Left cardiac atrium (tissue), 4 donors: ENCODE measurements at regions not wholly inside any gene's neighbourhood (a gene's known extent, or its start where the extent isn't known, plus 50 kb on each side); places are given as distances from the start of the nearest gene placed in this dataset.

Experiments used
- ATAC-seq, 2 donors: fragments of 200-7000 bp; cut with Tn5 transposase; one replicate each; pipeline ENCODE4 v1.9.1; 2020; ENCODE audit warnings: mild to moderate bottlenecking in 2 of 2, moderate library complexity in 2 of 2
- DNase-seq: peaks from one replicate; pipeline ENCODE4 v3.0.0-alpha.2; 2020
- intact Hi-C, 2 donors: fragments of 100-400 bp; cut with DNase I; formaldehyde crosslinking; loops; one replicate each; pipeline versions ENCODE4 v1.14.1 to v1.15.1; 2022 to 2023
- donor health status: DM: no; HTN: yes; CAD: no.
- donor health status: DM: no; HTN: yes; CAD: no; lungs with severe emphysema.
- donor health status: DM: yes; HTN: yes; CAD: no.
- donor health status: Dilated cardiomyopathy.

DNA sequence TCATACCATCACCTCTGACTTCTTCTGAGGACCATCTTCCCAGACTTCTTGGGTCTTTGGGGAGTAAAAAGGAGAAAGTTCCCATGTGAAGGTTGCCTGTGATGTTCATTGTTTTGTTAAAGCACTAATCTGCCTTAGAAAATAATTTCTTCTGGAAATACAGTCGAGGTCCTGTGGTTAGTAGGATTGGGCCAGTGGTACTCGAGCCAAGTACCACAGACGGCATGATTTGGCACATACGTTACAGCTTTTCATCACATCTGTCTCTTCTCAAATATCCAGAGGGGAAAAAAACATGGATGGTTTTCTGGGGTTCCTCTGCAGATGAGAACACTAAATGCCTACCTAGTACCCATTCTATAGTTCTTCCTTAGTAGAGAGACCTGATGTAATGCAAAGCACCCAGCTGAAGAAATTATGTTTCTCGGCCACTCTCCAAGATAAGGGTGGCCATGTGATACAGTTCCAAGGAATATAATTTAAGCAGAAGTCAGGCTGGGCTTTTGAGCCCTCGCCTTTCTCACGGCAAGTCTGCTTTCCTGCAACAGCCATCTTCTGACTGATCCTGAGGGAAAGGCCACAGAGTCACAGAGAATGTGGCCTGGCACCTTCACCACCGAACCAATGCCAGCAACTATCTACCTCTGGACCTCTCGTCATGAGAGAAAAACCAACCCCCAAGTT lies 161.0 kb downstream of the RNF152 start:
- intact Hi-C loops: no loop called here
- DNase-seq: no peak
- ATAC-seq: peak; percentile 65 to 77

DNA sequence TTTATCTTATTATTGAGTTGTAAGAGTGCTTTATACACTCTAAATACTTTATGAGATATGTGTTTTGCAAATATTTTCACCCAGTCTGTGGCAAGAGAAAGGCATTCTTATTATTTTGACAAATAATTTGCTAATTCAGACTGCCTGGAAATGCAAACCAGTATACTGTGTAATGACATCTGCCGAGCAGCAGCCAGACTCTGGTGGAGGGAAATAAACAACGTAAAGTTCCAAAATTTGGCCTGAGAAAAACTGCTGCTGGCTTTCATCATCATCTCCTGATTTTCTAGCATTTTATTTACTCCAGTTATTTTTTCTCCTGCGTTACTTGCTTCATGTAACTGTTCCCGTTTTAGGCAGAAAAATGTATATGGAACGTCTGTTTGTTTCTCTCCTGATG lies 161.6 kb downstream of the RNF152 start:
- intact Hi-C loops: no loop called here
- ATAC-seq (peak; percentile 25), DNase-seq (no peak)

DNA sequence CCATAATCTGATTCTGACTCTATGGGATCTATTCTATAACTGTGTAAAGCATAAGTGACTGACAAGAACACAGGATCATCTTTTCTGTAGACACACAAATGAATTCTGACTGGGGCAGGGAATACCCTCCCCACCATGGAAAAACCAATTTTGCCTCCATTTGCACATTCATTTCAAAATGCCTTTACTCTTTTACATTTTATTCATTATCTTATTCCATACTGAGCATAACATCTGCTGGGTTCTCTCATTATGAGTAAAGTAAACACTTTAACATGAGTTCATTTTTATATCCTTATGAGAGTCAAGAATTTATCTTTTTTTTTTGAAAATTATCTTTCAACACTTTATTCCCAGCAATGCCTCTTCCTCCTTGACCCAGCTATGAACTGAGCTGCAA lies 163.5 kb downstream of the RNF152 start:
- intact Hi-C loops: loop anchor here in 1 of 2 donors (10.0 kb wide), 1 partner anchor 75 kb away; no protein-coding TSS in a partner anchor
- ATAC-seq: no peak
- DNase-seq: no peak

DNA sequence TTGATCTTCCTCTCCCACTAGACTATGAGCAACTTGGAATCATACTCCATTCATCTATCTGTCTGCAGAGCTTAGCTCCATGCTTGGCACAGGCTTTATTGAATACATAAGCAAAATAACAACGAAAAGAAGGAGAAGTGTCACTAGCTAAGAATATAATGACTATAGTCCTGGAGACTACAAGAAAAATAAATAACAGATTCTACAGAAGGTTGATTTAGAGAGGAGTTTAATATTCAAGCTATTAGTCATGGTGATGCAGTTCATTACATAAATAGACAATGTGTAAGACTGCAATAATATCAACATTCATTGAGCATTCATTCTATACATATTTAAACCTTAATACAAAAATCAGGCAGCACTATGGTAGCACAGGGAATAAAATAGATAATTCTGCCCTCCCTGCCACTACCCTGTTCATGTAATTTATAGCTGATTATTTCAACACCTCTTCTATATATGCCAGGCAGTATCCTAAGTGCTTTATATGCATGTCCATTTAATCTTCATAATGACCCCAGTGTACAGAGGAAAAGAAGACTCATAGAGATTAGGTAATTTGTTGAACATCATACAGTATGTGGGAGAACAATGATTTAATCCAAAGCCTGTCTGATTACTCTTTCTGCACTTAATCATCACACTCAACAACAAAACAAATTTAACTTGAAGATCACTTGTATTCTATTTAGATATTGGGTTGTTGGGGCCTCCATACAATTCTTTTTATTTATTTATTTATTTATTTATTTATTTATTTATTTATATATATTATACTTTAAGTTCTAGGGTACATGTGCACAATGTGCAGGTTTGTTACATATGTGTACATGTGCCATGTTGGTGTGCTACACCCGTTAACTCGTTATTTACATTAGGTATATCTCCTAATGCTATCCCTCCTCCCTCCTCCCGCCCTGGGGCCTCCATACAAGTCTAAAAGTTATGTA lies 165.3 kb downstream of the RNF152 start:
- no peak for ATAC-seq
- intact Hi-C loops: loop anchor here in 1 of 2 donors (10.0 kb wide), 1 partner anchor 73 kb away; no protein-coding TSS in a partner anchor

DNA sequence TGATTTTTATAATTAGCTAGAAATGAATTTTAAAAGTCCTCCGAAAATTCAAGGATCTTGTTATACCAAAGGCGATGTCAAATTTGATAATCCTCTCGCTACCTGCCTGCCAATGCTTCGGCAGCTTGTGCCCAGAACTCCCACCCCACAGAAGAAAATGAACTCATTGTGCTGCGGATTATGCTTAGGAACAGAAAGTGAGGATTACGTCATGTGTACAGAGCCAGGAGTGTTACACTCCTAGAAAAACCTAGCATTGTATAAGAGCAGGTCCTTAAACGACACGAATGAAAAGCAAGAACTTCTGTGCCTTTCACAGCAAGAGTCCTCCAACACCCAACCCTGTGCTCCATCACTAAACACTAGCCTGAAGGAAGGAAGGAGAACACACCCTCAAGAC lies 168.3 kb downstream of the RNF152 start:
- intact Hi-C loops: loop anchor here in 1 of 2 donors (10.0 kb wide), 1 partner anchor 70 kb away; no protein-coding TSS in a partner anchor
- no peak for ATAC-seq
- no peak for DNase-seq

More for the DNA sequence above, 165.3 kb downstream of the RNF152 start:
- DNase-seq: no peak

DNA sequence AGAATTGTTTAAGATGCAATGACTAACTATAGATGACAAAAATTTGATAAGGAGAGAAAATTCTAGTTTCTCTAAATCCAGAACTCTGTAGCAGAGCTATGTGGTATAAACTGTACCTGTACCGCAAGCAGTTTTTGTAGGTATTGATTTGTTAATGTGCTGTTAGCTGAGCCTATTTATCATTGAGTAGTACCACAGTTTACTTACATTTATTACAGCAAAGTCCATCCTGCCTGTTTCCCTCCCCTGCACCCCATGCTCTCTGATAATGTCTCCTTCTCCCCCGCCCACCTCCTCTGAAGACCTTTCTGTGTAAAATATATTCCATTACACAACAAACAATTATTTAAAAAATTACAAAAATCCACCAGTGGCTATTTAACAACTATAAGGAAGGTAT lies 170.6 kb downstream of the RNF152 start:
- intact Hi-C loops: loop anchor here in 1 of 2 donors (10.0 kb wide), 1 partner anchor 67 kb away; no protein-coding TSS in a partner anchor
- ATAC-seq (no peak), DNase-seq (no peak)

DNA sequence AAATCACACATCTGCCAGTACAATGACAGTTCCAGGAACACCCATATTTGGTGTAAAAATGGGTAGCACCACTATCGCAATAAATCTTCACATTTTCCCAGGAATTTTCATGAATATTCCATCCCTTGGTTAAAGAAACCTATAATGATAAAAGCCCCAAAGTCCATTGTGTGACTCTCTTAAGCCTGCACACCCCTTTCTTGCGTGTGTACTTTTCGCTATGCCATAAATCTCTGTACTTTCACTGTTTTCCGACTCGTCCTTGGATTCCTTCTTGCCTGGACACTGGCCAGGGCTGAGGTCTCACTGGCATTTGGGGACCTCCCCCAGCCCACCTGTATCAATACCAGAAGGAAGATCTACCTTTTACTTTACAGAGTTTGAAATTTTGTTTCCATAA lies 172.3 kb downstream of the RNF152 start:
- ATAC-seq: no peak
- intact Hi-C loops: loop anchor here in 1 of 2 donors (10.0 kb wide), 1 partner anchor 66 kb away; no protein-coding TSS in a partner anchor
- no peak for DNase-seq

DNA sequence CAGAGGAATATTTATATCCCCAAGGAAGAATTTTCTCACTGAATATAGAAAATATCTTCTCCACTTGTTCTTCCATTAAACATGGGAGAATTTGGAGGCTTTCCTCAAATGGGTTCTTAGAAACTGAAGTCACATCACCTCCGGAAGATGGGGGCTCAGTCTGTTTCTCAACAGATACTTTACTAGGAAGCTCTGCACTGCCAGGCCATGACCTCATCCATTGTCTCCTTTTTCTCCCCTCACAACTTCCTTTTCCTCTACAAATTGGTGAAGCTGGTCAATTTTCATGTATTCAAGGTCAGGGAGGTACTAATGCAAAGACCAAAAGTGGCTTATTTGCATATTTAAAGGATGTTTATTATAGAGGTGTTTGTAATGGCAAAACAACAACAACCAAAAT lies 173.1 kb downstream of the RNF152 start:
- intact Hi-C loops: loop anchor here in 1 of 2 donors (10.0 kb wide), 1 partner anchor 65 kb away; no protein-coding TSS in a partner anchor
- ATAC-seq (no peak), DNase-seq (no peak)

DNA sequence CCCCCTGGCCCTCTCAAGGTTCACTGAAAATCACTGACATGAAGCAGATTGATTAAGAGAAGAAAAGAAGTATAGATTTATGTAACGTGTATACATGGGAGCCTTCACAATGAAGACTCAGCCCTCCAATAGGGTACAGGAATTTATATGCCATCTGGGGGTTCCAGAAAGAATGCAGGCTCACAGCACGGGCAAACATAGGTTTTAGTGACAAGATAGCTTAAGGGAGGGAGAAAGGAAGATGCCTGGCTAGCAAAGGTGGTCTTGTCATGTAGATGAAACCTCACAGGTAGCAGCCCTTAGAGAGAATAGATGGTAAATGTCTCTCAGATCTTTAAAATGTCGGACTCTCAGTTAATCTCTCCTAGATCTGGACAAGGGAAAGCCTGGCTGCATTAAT lies 173.9 kb downstream of the RNF152 start:
- DNase-seq (no peak), ATAC-seq (no peak)
- intact Hi-C loops: no loop called here

DNA sequence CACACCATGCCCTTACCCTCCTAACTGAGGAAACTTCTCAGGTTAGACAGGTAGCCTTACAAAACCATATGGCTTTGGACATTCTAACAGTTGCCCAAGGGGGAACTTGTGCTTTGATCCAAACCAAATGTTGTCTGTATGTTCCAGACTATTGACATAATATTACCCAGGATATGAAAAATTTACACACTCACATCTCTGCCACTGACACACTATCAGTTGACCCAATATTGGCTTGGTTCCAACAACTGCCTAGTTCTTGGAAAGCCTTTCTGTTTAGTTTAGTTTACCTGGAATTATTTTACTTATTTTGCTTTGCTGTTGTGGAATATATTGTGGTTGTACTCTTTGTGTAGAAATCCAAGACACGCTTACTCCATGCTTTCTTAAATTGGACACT lies 178.4 kb downstream of the RNF152 start:
- DNase-seq (no peak), ATAC-seq (no peak)
- intact Hi-C loops: no loop called here

DNA sequence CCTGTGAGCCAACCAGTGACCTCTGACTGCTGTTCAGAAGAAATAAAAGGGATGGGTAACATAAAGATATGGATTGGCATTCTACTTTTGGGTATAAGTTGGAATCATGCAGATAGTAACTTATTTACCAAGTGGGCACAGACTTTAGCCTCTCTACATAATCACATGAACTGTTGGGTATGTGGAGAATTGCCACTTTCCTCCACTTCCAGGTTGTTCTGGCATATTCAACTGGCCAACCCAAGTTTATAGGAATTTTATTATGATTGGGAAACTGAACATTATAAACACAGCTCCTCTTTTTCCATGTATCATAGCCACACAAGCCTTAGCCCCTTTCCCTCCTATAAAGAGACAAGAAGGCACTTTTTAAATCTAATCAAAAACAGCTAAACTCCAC lies 179.3 kb downstream of the RNF152 start:
- intact Hi-C loops: no loop called here
- no peak for ATAC-seq
- no peak for DNase-seq

DNA sequence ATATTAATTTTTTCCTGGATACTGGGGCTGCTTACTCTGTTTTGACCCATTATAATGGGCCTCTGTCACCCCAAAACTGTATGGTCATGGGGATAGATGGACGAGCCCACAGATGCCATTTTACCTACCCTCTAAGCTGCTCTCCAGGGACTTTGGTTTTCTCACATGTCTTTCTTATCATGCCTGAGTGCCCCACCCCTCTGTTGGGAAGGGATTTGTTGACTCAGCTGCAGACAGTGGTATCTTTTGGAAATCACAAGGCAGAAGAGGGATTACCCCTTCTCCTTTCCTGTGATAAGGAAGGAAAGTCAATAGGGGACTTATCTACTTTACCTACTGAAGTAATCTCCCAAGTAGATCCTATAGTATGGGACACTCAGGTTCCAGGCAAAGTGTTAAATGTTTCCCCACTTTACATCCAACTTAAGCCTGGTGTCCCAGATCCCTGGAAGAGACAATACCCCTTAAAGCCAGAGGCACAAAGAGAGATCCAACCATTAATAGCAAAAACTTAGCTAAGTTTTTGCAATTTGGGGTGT lies 182.7 kb downstream of the RNF152 start:
- no peak for DNase-seq
- ATAC-seq: no peak
- intact Hi-C loops: no loop called here

DNA sequence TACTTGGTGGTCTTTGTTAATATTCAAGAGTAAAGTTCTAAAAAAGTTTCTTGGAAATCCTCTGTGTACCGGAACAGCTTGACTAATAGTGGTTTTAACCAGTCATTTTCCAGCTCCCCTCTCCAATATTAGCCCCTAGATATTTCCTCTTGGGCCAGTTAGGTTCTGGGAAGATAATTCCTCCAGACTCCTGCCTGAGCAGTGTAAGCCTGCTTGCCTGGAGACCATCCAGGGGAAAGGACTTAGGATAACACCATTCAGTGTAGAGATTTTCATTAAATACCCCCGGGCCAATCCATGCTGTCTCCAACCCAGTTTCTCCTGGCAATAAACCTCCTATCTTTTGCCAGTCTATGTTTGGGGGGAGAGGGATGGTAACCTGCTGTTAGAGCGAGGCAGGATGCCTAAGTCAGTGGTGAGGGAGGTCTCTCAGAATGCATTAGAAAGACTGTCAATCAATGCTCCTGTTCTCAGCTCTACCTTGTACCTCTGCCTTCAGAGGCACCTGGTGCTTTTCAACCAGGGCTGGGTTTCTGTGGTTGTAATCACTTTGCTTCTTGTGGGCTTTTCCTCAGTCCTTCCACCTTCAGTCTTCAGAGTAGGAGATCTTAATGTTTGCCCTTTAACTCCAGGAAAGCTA lies 186.4 kb downstream of the RNF152 start:
- DNase-seq: no peak
- no peak for ATAC-seq
- intact Hi-C loops: no loop called here

DNA sequence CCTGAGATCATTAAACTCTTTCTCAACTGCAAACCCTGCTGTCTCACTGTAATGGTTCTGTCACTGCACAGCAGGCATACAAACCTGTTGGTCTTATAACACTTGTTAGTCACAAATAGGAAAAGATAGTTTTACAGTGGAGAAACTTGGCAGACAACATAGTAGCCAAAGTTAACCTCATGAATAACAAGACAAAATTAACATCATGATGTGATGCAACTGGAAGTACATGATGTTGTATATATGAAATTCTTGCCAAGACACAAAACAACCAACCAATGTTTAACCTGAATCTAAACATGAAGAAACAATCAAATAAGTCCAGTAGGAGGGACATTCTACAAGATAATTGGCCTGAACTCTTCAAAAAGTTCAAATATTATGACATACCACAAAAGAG lies 189.3 kb downstream of the RNF152 start:
- ATAC-seq: no peak
- intact Hi-C loops: no loop called here
- DNase-seq: no peak

DNA sequence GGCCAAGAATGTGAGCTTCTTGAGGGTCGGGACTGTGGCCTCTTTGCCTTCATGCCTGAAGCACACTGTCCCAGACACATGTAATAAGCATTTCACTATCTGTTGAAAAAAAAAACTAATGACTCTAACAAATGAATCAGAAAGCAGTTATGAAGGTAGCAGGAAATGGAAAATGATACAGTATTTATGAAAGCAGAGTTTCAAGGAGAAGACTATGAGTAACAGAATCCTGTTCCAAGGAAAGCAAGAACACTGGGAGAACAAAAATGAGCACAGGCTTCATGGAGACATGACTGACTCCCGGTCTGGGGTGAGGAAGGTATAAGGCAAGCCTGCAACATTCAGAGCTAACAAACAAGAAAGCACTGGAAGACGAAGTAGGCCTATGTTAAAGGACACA lies 190.8 kb downstream of the RNF152 start:
- DNase-seq: no peak
- ATAC-seq: peak in 1 of 2 donors; percentile 83
- intact Hi-C loops: no loop called here

DNA sequence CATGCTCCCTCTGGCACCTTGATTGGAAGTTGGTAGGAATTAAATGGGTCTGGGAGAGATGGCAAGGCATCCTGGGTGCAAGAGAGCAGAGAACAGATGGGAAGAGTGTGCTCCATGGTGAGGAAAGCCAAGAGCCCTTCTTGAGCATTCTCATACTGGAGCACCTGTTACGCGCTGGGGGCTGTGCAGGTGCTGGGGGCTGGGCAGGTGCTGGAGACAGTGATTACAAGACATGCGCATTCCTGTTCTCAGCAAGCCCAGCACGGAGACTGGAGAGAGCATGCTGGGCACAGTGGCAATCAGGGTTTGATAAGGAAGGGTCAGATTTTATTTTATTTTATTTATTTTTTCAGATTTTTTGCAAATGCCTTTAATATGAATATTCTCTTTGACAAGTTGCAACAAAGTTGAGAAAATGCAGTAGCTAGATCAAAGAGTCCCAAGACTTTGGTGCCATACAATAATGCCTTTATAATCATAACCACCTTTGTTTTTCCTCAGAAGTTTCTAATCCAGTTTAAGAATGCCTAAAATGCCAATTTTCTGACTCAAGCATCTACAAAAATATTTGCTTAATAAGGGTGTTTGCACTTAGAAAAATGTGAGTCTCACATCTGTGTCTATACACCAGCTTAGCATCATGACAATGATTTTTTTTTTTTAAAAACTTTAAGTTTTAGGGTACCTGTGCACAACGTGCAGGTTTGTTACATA lies 193.3 kb downstream of the RNF152 start:
- intact Hi-C loops: no loop called here
- DNase-seq (no peak), ATAC-seq (no peak)

DNA sequence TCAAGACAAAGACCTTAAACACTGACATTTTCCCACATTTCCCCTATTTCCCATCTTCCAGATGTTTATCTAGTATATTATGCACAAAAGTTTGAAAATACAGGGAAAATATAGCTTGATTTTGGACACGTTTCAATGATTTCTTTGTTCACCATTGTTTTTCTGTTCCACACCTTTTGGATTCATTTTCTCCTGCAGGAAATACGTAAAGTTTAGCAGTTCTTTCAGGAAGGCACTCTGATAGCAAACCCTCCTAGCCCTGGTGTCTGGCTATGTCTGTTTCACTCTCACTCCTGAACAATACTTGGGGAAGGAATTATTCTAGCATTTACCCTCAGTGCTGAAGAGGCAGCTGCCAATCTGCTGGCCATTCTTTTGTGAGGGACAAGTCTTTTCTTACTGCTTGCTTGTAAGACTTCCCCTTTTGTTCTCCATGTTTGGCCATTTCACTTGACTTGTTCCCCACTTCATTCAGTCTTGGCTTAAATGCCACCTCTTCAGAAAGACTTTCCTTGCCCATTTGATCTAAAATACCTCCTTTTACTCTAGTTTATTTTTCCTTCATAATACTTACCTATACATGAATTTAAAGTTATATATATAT lies 195.4 kb downstream of the RNF152 start:
- DNase-seq (no peak), ATAC-seq (no peak)
- intact Hi-C loops: no loop called here

DNA sequence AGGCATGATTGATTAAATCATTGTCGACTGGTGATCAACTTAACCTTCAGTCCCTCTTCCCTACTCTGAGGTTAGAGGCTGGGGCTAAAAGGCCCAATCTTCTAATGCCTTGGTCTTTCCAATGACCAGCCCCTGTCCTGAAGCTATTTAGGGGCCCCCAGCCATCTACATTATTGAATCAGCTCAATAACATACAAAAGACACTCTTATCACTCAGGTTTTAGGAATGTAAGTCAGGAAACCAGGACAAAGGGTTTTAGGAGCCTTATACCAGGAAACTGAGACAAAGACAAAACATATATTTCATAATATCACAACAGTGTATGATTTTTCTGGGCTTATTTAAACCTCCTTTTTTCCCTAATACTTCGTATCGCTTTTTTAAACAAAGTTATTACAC lies 198.6 kb downstream of the RNF152 start:
- intact Hi-C loops: no loop called here
- ATAC-seq: no peak
- DNase-seq: no peak
